Chondrocyte (in vitro differentiated cells): ENCODE measurements at regions not wholly inside any gene's neighbourhood (a gene's known extent, or its start where the extent isn't known, plus 50 kb on each side); places are given as distances from the start of the nearest gene placed in this dataset.

Experiments
- DNase-seq: peaks from one replicate; pipeline ENCODE4 v3.0.0; 2021; ENCODE audit warnings: mixed read lengths, low spot score
- H3K27ac Mint-ChIP-seq: one replicate; pipeline ENCODE4 v1.8.0; 2021; ENCODE audit warnings: mild to moderate bottlenecking, moderate library complexity, mixed read lengths; ENCODE audit not compliant: unreplicated experiment
- H3K27me3 Mint-ChIP-seq: 2 replicates; pipeline ENCODE4 v1.8.0; 2021; ENCODE audit warnings: low read depth, mixed read lengths
- H3K36me3 Mint-ChIP-seq: 2 replicates; pipeline ENCODE4 v1.8.0; 2021; ENCODE audit warnings: low read depth, mixed read lengths
- H3K4me1 Mint-ChIP-seq: 2 replicates; pipeline ENCODE4 v1.8.0; 2021; ENCODE audit warnings: low read depth, mild to moderate bottlenecking, mixed read lengths
- H3K4me3 Mint-ChIP-seq: one replicate; pipeline ENCODE4 v1.8.0; 2021; ENCODE audit warnings: mild to moderate bottlenecking, moderate library complexity, mixed read lengths; ENCODE audit not compliant: unreplicated experiment
- H3K9me3 Mint-ChIP-seq: 2 replicates; pipeline ENCODE4 v1.8.0; 2021; ENCODE audit warnings: low read depth, mixed read lengths
- CTCF ChIP-seq: fragments of 200-600 bp; sonication (generic); IDR thresholded peaks from 2 replicates; pipeline ENCODE4 v1.5.0; 2021; ENCODE audit warnings: antibody characterized with exemption, mild to moderate bottlenecking, moderate library complexity

- no peak overlapping the region for H3K4me3 Mint-ChIP-seq
Observed at GRCh38 chr3:165283328-165283727, 87.1 kb upstream of the SLITRK3 start.

GRCh38 chr3:165279471-165279870, 83.3 kb upstream of the SLITRK3 start:
- Mint-ChIP-seq H3K4me1 (no peaks in the 10 kb centered on the region), H3K9me3 (peaks cover 3% of the 10 kb centered on the region), H3K27me3 (peaks cover 14% of the 10 kb centered on the region), H3K27ac (no peak overlapping the region), H3K4me3 (no peak overlapping the region), H3K36me3 (no peaks in the 10 kb centered on the region)
- DNase-seq = no peak
- TF ChIP-seq CTCF = no peak

More at GRCh38 chr3:165283328-165283727, 87.1 kb upstream of the SLITRK3 start:
- no peaks in the 10 kb centered on the region for H3K36me3 Mint-ChIP-seq
- H3K27me3 Mint-ChIP-seq = peaks cover 8% of the 10 kb centered on the region
- H3K27ac Mint-ChIP-seq = no peak overlapping the region
- H3K4me1 Mint-ChIP-seq = no peaks in the 10 kb centered on the region
- DNase-seq = no peak
- no peaks in the 10 kb centered on the region for H3K9me3 Mint-ChIP-seq
- no peak for TF ChIP-seq CTCF

GRCh38 chr3:165273411-165273810, 77.2 kb upstream of the SLITRK3 start:
- no peak for TF ChIP-seq CTCF
- Mint-ChIP-seq H3K36me3 (no peaks in the 10 kb centered on the region), H3K27ac (no peak overlapping the region), H3K4me1 (no peaks in the 10 kb centered on the region), H3K9me3 (peaks cover 3% of the 10 kb centered on the region), H3K27me3 (peaks cover 13% of the 10 kb centered on the region), H3K4me3 (no peak overlapping the region)
- DNase-seq = no peak

- H3K4me3 Mint-ChIP-seq = no peak overlapping the region
- no peak for TF ChIP-seq CTCF
- no peak for DNase-seq
- no peak overlapping the region for H3K27ac Mint-ChIP-seq
- no peaks in the 10 kb centered on the region for H3K4me1 Mint-ChIP-seq
- peaks cover 6% of the 10 kb centered on the region for H3K27me3 Mint-ChIP-seq
- no peaks in the 10 kb centered on the region for H3K36me3 Mint-ChIP-seq
- no peaks in the 10 kb centered on the region for H3K9me3 Mint-ChIP-seq
Observed at GRCh38 chr3:165259541-165260193, 63.5 kb upstream of the SLITRK3 start.

- peaks cover 4% of the 10 kb centered on the region for H3K27me3 Mint-ChIP-seq
- no peaks in the 10 kb centered on the region for H3K9me3 Mint-ChIP-seq
- no peak overlapping the region for H3K27ac Mint-ChIP-seq
- DNase-seq = no peak
- no peak overlapping the region for H3K4me3 Mint-ChIP-seq
- peak; percentile 37 for TF ChIP-seq CTCF
- no peaks in the 10 kb centered on the region for H3K4me1 Mint-ChIP-seq
- no peaks in the 10 kb centered on the region for H3K36me3 Mint-ChIP-seq
Observed at GRCh38 chr3:165256554-165257065, 60.4 kb upstream of the SLITRK3 start.
